PC-9 (cell line): ENCODE measurements at regions not wholly inside any gene's neighbourhood (a gene's known extent, or its start where the extent isn't known, plus 50 kb on each side); places are given as distances from the start of the nearest gene placed in this dataset.

Experiments used
- CTCF ChIP-seq: fragments of 200-600 bp; sonication (generic); conservative IDR thresholded peaks from 2 replicates; pipeline ENCODE4 v1.6.1; 2017; ENCODE audit warnings: mixed run types, antibody characterized with exemption, mild to moderate bottlenecking, moderate library complexity
- EZH2 ChIP-seq: fragments of 200-600 bp; sonication (generic); IDR thresholded peaks from 2 replicates; pipeline ENCODE4 v1.8.0; 2017; ENCODE audit warnings: antibody characterized with exemption, low read depth

GRCh38 chr3:162132981-162133380 is 636.4 kb downstream of the OTOL1 start:
- no peak for TF ChIP-seq EZH2
- no peak for TF ChIP-seq CTCF
